Body of pancreas (tissue), 4 donors: ENCODE measurements at regions not wholly inside any gene's neighbourhood (a gene's known extent, or its start where the extent isn't known, plus 50 kb on each side); places are given as distances from the start of the nearest gene placed in this dataset.
A peak's percentile ranks its signal among the peaks of the same experiment; 100 is the strongest.

ENCODE experiments used
- ATAC-seq: fragments of 150-250 bp; one replicate; pipeline ENCODE4 v1.9.1; 2016
- DNase-seq, 4 donors: peaks; one replicate each; pipeline ENCODE4 v3.0.0-alpha.2; 2019
- H3K27ac ChIP-seq, 4 donors: fragments of 200-600 bp; sonication (generic); 1 replicate in 3 of 4; 2 replicates in 1 of 4; pipeline versions ENCODE4 v1.5.1 to v1.6.1; 2016 to 2019; ENCODE audit warnings: mild to moderate bottlenecking in 1 of 4, mixed read lengths in 1 of 4, moderate library complexity in 1 of 4
- H3K27me3 ChIP-seq, 2 donors: fragments of 200-600 bp; sonication (generic); one replicate each; pipeline ENCODE4 v1.6.0; 2016; ENCODE audit warnings: mild to moderate bottlenecking in 1 of 2
- H3K36me3 ChIP-seq, 2 donors: fragments of 200-600 bp; sonication (generic); replicated peaks in 1 of 2; 2 replicates each; pipeline ENCODE4 v1.5.1; 2016; ENCODE audit warnings: low read depth in 2 of 2; ENCODE audit not compliant: insufficient read depth in 1 of 2
- H3K4me1 ChIP-seq: fragments of 200-600 bp; sonication (generic); one replicate; pipeline ENCODE4 v1.6.0; 2016
- H3K4me3 ChIP-seq, 2 donors: fragments of 200-600 bp; sonication (generic); 1 replicate in 1 of 2; 2 replicates in 1 of 2; pipeline ENCODE4 v1.5.1; 2016 to 2019
- H3K9me3 ChIP-seq, 3 donors: fragments of 200-600 bp; sonication (generic); 1 replicate in 2 of 3; 2 replicates in 1 of 3; pipeline ENCODE4 v1.5.1; 2016
- CTCF ChIP-seq, 7 experiments: fragments of 450-650 bp in 4 of 7; fragments of 200-600 bp in 3 of 7; sonication (generic) in 3 of 7; IDR thresholded peaks; one replicate each; pipeline ENCODE4 v1.5.1; 2016 to 2019; ENCODE audit warnings: antibody characterized with exemption in 7 of 7
- POLR2A ChIP-seq, 3 donors: fragments of 450-650 bp; IDR thresholded peaks; one replicate each; pipeline ENCODE4 v1.6.1; 2016; ENCODE audit warnings: antibody characterized with exemption in 3 of 3, mild to moderate bottlenecking in 2 of 3
- WGBS, 2 donors: methylation state at CpG; one replicate each; pipeline ENCODE4 v1.1.5; 2017; 5-methylcytosine and 5-hydroxymethylcytosine counted together
- intact Hi-C: fragments of 100-400 bp; cut with DNase I; formaldehyde crosslinking; loops from one replicate; pipeline ENCODE4 v1.15.1; 2023

- intact Hi-C loops, result no loop called here
- Histone ChIP-seq H3K36me3 (no peaks in the 10 kb centered on the region), H3K4me1 (no peaks in the 10 kb centered on the region), H3K4me3 (no peak overlapping the region), H3K27me3 (no peaks in the 10 kb centered on the region), H3K9me3 (no peaks in the 10 kb centered on the region), H3K27ac (no peak overlapping the region)
- 45% methylated on average over 3 of the region's 3 CpGs for WGBS, 2 donors
- ATAC-seq, result no peak
- TF ChIP-seq POLR2A (IDR thresholded peaks at IDR 0.05), result no peak
- peak in 3 of 7 experiments; percentile 8 to 21 (median 10) for TF ChIP-seq CTCF (IDR thresholded peaks at IDR 0.05)
- no peak for DNase-seq
These were observed 1040.7 kb upstream of the INTU start for GRCh38 chr4:126592088-126592487.

GRCh38 chr4:126593626-126594025 lies 1039.1 kb upstream of the INTU start:
- no peaks in the 10 kb centered on the region for H3K36me3 ChIP-seq
- H3K4me1 ChIP-seq, result no peaks in the 10 kb centered on the region
- no peak overlapping the region for H3K27ac ChIP-seq
- DNase-seq, result no peak
- no peak overlapping the region for H3K4me3 ChIP-seq
- no peaks in the 10 kb centered on the region for H3K9me3 ChIP-seq
- TF ChIP-seq POLR2A (IDR thresholded peaks at IDR 0.05) (no peak), CTCF (IDR thresholded peaks at IDR 0.05) (no peak)
- 67 to 73% methylated on average over 2 of the region's 2 CpGs for WGBS, 2 donors
- intact Hi-C loops, result no loop called here
- H3K27me3 ChIP-seq, result no peaks in the 10 kb centered on the region
- no peak for ATAC-seq

- H3K9me3 ChIP-seq, result no peaks in the 10 kb centered on the region
- WGBS, 2 donors, result 42 to 44% methylated on average over 2 of the region's 2 CpGs
- DNase-seq (no peak), ATAC-seq (no peak)
- H3K4me1 ChIP-seq, result no peaks in the 10 kb centered on the region
- H3K27me3 ChIP-seq, result no peaks in the 10 kb centered on the region
- no peak for TF ChIP-seq CTCF (IDR thresholded peaks at IDR 0.05)
- no peak for TF ChIP-seq POLR2A (IDR thresholded peaks at IDR 0.05)
- H3K4me3 ChIP-seq, result no peak overlapping the region
- H3K36me3 ChIP-seq, result no peaks in the 10 kb centered on the region
- H3K27ac ChIP-seq, result no peak overlapping the region
- intact Hi-C loops, result no loop called here
These were observed 1037.1 kb upstream of the INTU start for GRCh38 chr4:126595643-126596042.

- no peak overlapping the region for H3K27ac ChIP-seq
- H3K4me3 ChIP-seq, result no peak overlapping the region
- TF ChIP-seq POLR2A (IDR thresholded peaks at IDR 0.05) (no peak), CTCF (IDR thresholded peaks at IDR 0.05) (no peak)
- no peaks in the 10 kb centered on the region for H3K4me1 ChIP-seq
- no peaks in the 10 kb centered on the region for H3K36me3 ChIP-seq
- no peaks in the 10 kb centered on the region for H3K9me3 ChIP-seq
- 75 to 77% methylated on average over 4 of the region's 4 CpGs for WGBS, 2 donors
- H3K27me3 ChIP-seq, result no peaks in the 10 kb centered on the region
- ATAC-seq (no peak), DNase-seq (no peak)
- intact Hi-C loops, result no loop called here
These were observed 1033.0 kb upstream of the INTU start for GRCh38 chr4:126599746-126600145.

- TF ChIP-seq POLR2A (IDR thresholded peaks at IDR 0.05), result no peak
- TF ChIP-seq CTCF (IDR thresholded peaks at IDR 0.05), result no peak
- no peak for ATAC-seq
- no peak for DNase-seq
- no peaks in the 10 kb centered on the region for H3K9me3 ChIP-seq
- no peak overlapping the region for H3K4me3 ChIP-seq
- WGBS, 2 donors, result 30 to 35% methylated on average over 1 of the region's 1 CpG
- H3K4me1 ChIP-seq, result no peaks in the 10 kb centered on the region
- H3K27me3 ChIP-seq, result no peaks in the 10 kb centered on the region
- no peak overlapping the region for H3K27ac ChIP-seq
- H3K36me3 ChIP-seq, result no peaks in the 10 kb centered on the region
- intact Hi-C loops, result no loop called here
These were observed 1029.5 kb upstream of the INTU start for GRCh38 chr4:126603210-126603609.
